GM23338 (cell line): ENCODE measurements at regions not wholly inside any gene's neighbourhood (a gene's known extent, or its start where the extent isn't known, plus 50 kb on each side); places are given as distances from the start of the nearest gene placed in this dataset.

Source experiments
- ATAC-seq: fragments of 200-7000 bp; cut with Tn5 transposase; 3 replicates; pipeline ENCODE4 v1.9.1; 2020
- DNase-seq: peaks from one replicate; pipeline ENCODE4 v3.0.0-alpha.2; 2015; ENCODE audit warnings: low spot score
- H2AFZ ChIP-seq: fragments of 200-600 bp; sonication (generic); 2 replicates; pipeline ENCODE4 v1.8.0; 2016; ENCODE audit warnings: antibody characterized with exemption, mild to moderate bottlenecking, moderate library complexity
- H3F3A ChIP-seq: fragments of 200-600 bp; sonication (generic); replicated peaks from 2 replicates; pipeline ENCODE4 v1.8.0; 2017; ENCODE audit warnings: antibody characterized with exemption, mixed run types, low read depth
- H3K27ac ChIP-seq: fragments of 200-600 bp; sonication (generic); 2 replicates; pipeline ENCODE4 v1.6.1; 2016; ENCODE audit warnings: low read depth
- H3K27me3 ChIP-seq: fragments of 200-600 bp; sonication (generic); 2 replicates; pipeline ENCODE4 v1.8.0; 2016; ENCODE audit warnings: mild to moderate bottlenecking, mixed run types, moderate library complexity; ENCODE audit not compliant: insufficient read depth
- H3K36me3 ChIP-seq: fragments of 200-600 bp; sonication (generic); 2 replicates; pipeline ENCODE4 v1.8.0; 2016; ENCODE audit warnings: mild to moderate bottlenecking; ENCODE audit not compliant: insufficient read depth
- H3K4me1 ChIP-seq: fragments of 200-600 bp; sonication (generic); 2 replicates; pipeline ENCODE4 v1.8.0; 2016; ENCODE audit warnings: mild to moderate bottlenecking, moderate library complexity; ENCODE audit not compliant: insufficient read depth
- H3K4me2 ChIP-seq: fragments of 200-600 bp; sonication (generic); 2 replicates; pipeline ENCODE4 v1.7.1; 2017; ENCODE audit warnings: mixed run types
- H3K4me3 ChIP-seq: fragments of 200-600 bp; sonication (generic); 2 replicates; pipeline ENCODE4 v1.6.1; 2016; ENCODE audit warnings: mixed run types
- H3K79me2 ChIP-seq: fragments of 200-600 bp; sonication (generic); replicated peaks from 2 replicates; pipeline ENCODE4 v1.8.0; 2017; ENCODE audit warnings: mild to moderate bottlenecking; ENCODE audit not compliant: insufficient read depth
- H3K9me2 ChIP-seq: fragments of 200-600 bp; sonication (generic); 2 replicates; pipeline ENCODE4 v1.8.0; 2017; ENCODE audit not compliant: insufficient read depth
- H4K20me1 ChIP-seq: fragments of 200-600 bp; sonication (generic); replicated peaks from 2 replicates; pipeline ENCODE4 v1.8.0; 2017; ENCODE audit warnings: mild to moderate bottlenecking; ENCODE audit not compliant: insufficient read depth
- H3K27ac Mint-ChIP-seq: 2 replicates; pipeline ENCODE4 v1.8.0; 2020; ENCODE audit warnings: inconsistent platforms, mild to moderate bottlenecking, moderate library complexity, mixed read lengths
- H3K27me3 Mint-ChIP-seq: 3 replicates; pipeline ENCODE4 v1.8.0; 2022; ENCODE audit warnings: low read depth, mild to moderate bottlenecking, moderate library complexity, mixed read lengths, inconsistent platforms; ENCODE audit not compliant: insufficient read depth, poor library complexity
- H3K36me3 Mint-ChIP-seq: 3 replicates; pipeline ENCODE4 v1.8.0; 2021; ENCODE audit warnings: low read depth, mild to moderate bottlenecking, inconsistent platforms, moderate library complexity, mixed read lengths
- H3K4me1 Mint-ChIP-seq: 3 replicates; pipeline ENCODE4 v1.8.0; 2020; ENCODE audit warnings: mild to moderate bottlenecking, inconsistent platforms, mixed read lengths
- H3K4me3 Mint-ChIP-seq: 3 replicates; pipeline ENCODE4 v1.8.0; 2021; ENCODE audit warnings: moderate library complexity, mild to moderate bottlenecking, inconsistent platforms, mixed read lengths
- H3K9me3 Mint-ChIP-seq: 3 replicates; pipeline ENCODE4 v1.8.0; 2020; ENCODE audit warnings: moderate library complexity, mild to moderate bottlenecking, inconsistent platforms, mixed read lengths
- CREB1 ChIP-seq: fragments of 250-450 bp; sonication (Bioruptor Pico); IDR thresholded peaks from 2 replicates; pipeline ENCODE4 v1.5.0; 2020; ENCODE audit warnings: low read depth, mild to moderate bottlenecking, moderate library complexity
- EZH2 ChIP-seq: fragments of 200-600 bp; sonication (generic); IDR thresholded peaks from one replicate; pipeline ENCODE4 v1.8.0; 2017; ENCODE audit warnings: antibody characterized with exemption, mild to moderate bottlenecking, low read depth; ENCODE audit not compliant: unreplicated experiment
- EZH2phosphoT487 ChIP-seq: fragments of 200-600 bp; sonication (generic); IDR thresholded peaks from one replicate; pipeline ENCODE4 v1.8.1; 2018; ENCODE audit warnings: antibody characterized with exemption; ENCODE audit not compliant: unreplicated experiment
- JUNB ChIP-seq: IDR thresholded peaks from one replicate; pipeline ENCODE4 v1.6.1; 2016; ENCODE audit warnings: antibody characterized with exemption; ENCODE audit not compliant: unreplicated experiment
- NANOG ChIP-seq: IDR thresholded peaks from 2 replicates; pipeline ENCODE4 v1.6.1; 2016; ENCODE audit warnings: antibody characterized with exemption, borderline replicate concordance
- POLR2AphosphoS5 ChIP-seq: IDR thresholded peaks from 2 replicates; pipeline ENCODE4 v1.6.1; 2016; ENCODE audit warnings: antibody characterized with exemption, low read depth
- STAT1 ChIP-seq: IDR thresholded peaks from one replicate; pipeline ENCODE4 v1.6.1; 2016; ENCODE audit warnings: antibody characterized with exemption; ENCODE audit not compliant: unreplicated experiment
- ZNF114 ChIP-seq: fragments of 250-450 bp; sonication (Bioruptor Pico); IDR thresholded peaks from 2 replicates; pipeline ENCODE4 v1.5.0; 2020; ENCODE audit warnings: mild to moderate bottlenecking, moderate library complexity
- ZNF331 ChIP-seq: fragments of 250-450 bp; sonication (Bioruptor Pico); IDR thresholded peaks from 2 replicates; pipeline ENCODE4 v1.5.0; 2020; ENCODE audit warnings: low read depth, mild to moderate bottlenecking, moderate library complexity
- TF ChIP-seq, protein P1 (sequence below): IDR thresholded peaks from 2 replicates; pipeline ENCODE4 v1.6.1; 2016; ENCODE audit warnings: antibody characterized with exemption
- TF ChIP-seq, protein P2 (sequence below): fragments of 250-450 bp; sonication (Bioruptor Pico); IDR thresholded peaks from 2 replicates; pipeline ENCODE4 v1.5.0; 2020; ENCODE audit warnings: mild to moderate bottlenecking, moderate library complexity
- TF ChIP-seq, protein P3 (sequence below): IDR thresholded peaks from one replicate; pipeline ENCODE4 v1.6.1; 2018; ENCODE audit warnings: antibody characterized with exemption; ENCODE audit not compliant: unreplicated experiment
- TF ChIP-seq, protein P4 (sequence below), 2 experiments: fragments of 200-600 bp in 1 of 2; sonication (generic) in 1 of 2; conservative IDR thresholded peaks; 2 replicates each; pipeline versions ENCODE4 v1.5.1 to v1.6.1; 2016 to 2017; ENCODE audit warnings: antibody characterized with exemption in 2 of 2, low read depth in 2 of 2, mild to moderate bottlenecking in 2 of 2, moderate library complexity in 1 of 2

DNA sequence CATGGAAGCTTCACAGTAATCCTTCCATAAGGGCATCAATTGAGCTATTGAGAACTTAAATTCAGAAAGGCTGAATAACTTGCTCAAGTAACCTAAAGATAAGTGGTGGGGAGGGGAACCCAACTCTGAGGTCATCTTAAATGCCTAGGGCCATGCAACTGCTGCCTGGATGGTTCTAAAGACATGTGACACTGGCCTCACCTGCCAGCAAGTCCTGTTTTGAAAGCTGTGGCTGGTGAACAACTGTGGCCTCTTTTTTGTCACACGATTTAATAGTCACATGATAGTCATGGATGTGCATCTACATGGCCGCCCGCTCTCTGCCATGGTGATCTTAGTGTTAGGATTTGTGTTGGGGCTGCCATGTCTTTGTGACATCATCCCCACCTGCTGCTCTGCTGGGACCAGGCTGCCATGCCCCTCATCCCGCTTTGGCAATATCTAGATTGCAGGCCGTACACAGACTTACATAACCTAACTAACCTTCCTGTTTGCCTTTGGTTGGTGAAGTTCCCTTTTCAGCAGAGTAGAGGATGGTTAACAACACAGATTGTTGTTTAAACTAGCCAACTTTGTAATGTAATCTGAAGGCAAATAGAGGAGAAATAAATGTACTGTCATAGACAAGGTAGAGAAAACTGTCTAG, 177.9 kb upstream of the SH3BP4 start:
- H3K4me3 Mint-ChIP-seq: no peak overlapping the region
- Histone ChIP-seq H3K9me2 (peaks cover 11% of the 10 kb centered on the region; the same call in 1 of the 2 replicates), H3K4me3 (no peak overlapping the region), H3K36me3 (no peaks in the 10 kb centered on the region; the same call in 1 of the 2 replicates), H3K79me2 (no peaks in the 10 kb centered on the region), H3K4me1 (no peaks in the 10 kb centered on the region), H4K20me1 (no peaks in the 10 kb centered on the region), H2AFZ (no peak overlapping the region), H3F3A (no peaks in the 10 kb centered on the region), H3K4me2 (no peak overlapping the region), H3K27me3 (no peaks in the 10 kb centered on the region), H3K27ac (no peak overlapping the region)
- DNase-seq (no peak), ATAC-seq (no peak)
- H3K36me3 Mint-ChIP-seq: peaks cover 5% of the 10 kb centered on the region; the same call in 2 of the 3 replicates
- TF ChIP-seq, protein P1, sequence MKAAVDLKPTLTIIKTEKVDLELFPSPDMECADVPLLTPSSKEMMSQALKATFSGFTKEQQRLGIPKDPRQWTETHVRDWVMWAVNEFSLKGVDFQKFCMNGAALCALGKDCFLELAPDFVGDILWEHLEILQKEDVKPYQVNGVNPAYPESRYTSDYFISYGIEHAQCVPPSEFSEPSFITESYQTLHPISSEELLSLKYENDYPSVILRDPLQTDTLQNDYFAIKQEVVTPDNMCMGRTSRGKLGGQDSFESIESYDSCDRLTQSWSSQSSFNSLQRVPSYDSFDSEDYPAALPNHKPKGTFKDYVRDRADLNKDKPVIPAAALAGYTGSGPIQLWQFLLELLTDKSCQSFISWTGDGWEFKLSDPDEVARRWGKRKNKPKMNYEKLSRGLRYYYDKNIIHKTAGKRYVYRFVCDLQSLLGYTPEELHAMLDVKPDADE: no peak
- no peak for TF ChIP-seq ZNF331 (CRISPR knock-in tag)
- TF ChIP-seq CREB1 (CRISPR knock-in tag): no peak
- TF ChIP-seq, protein P2, sequence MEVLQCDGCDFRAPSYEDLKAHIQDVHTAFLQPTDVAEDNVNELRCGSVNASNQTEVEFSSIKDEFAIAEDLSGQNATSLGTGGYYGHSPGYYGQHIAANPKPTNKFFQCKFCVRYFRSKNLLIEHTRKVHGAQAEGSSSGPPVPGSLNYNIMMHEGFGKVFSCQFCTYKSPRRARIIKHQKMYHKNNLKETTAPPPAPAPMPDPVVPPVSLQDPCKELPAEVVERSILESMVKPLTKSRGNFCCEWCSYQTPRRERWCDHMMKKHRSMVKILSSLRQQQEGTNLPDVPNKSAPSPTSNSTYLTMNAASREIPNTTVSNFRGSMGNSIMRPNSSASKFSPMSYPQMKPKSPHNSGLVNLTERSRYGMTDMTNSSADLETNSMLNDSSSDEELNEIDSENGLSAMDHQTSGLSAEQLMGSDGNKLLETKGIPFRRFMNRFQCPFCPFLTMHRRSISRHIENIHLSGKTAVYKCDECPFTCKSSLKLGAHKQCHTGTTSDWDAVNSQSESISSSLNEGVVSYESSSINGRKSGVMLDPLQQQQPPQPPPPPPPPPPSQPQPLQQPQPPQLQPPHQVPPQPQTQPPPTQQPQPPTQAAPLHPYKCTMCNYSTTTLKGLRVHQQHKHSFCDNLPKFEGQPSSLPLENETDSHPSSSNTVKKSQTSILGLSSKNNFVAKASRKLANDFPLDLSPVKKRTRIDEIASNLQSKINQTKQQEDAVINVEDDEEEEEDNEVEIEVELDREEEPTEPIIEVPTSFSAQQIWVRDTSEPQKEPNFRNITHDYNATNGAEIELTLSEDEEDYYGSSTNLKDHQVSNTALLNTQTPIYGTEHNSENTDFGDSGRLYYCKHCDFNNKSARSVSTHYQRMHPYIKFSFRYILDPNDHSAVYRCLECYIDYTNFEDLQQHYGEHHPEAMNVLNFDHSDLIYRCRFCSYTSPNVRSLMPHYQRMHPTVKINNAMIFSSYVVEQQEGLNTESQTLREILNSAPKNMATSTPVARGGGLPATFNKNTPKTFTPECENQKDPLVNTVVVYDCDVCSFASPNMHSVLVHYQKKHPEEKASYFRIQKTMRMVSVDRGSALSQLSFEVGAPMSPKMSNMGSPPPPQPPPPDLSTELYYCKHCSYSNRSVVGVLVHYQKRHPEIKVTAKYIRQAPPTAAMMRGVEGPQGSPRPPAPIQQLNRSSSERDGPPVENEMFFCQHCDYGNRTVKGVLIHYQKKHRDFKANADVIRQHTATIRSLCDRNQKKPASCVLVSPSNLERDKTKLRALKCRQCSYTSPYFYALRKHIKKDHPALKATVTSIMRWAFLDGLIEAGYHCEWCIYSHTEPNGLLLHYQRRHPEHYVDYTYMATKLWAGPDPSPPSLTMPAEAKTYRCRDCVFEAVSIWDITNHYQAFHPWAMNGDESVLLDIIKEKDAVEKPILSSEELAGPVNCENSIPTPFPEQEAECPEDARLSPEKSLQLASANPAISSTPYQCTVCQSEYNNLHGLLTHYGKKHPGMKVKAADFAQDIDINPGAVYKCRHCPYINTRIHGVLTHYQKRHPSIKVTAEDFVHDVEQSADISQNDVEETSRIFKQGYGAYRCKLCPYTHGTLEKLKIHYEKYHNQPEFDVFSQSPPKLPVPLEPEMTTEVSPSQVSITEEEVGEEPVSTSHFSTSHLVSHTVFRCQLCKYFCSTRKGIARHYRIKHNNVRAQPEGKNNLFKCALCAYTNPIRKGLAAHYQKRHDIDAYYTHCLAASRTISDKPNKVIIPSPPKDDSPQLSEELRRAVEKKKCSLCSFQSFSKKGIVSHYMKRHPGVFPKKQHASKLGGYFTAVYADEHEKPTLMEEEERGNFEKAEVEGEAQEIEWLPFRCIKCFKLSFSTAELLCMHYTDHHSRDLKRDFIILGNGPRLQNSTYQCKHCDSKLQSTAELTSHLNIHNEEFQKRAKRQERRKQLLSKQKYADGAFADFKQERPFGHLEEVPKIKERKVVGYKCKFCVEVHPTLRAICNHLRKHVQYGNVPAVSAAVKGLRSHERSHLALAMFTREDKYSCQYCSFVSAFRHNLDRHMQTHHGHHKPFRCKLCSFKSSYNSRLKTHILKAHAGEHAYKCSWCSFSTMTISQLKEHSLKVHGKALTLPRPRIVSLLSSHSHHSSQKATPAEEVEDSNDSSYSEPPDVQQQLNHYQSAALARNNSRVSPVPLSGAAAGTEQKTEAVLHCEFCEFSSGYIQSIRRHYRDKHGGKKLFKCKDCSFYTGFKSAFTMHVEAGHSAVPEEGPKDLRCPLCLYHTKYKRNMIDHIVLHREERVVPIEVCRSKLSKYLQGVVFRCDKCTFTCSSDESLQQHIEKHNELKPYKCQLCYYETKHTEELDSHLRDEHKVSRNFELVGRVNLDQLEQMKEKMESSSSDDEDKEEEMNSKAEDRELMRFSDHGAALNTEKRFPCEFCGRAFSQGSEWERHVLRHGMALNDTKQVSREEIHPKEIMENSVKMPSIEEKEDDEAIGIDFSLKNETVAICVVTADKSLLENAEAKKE: no peak
- no peak for TF ChIP-seq EZH2phosphoT487
- TF ChIP-seq EZH2: no peak
- no peak for TF ChIP-seq JUNB
- TF ChIP-seq, protein P3, sequence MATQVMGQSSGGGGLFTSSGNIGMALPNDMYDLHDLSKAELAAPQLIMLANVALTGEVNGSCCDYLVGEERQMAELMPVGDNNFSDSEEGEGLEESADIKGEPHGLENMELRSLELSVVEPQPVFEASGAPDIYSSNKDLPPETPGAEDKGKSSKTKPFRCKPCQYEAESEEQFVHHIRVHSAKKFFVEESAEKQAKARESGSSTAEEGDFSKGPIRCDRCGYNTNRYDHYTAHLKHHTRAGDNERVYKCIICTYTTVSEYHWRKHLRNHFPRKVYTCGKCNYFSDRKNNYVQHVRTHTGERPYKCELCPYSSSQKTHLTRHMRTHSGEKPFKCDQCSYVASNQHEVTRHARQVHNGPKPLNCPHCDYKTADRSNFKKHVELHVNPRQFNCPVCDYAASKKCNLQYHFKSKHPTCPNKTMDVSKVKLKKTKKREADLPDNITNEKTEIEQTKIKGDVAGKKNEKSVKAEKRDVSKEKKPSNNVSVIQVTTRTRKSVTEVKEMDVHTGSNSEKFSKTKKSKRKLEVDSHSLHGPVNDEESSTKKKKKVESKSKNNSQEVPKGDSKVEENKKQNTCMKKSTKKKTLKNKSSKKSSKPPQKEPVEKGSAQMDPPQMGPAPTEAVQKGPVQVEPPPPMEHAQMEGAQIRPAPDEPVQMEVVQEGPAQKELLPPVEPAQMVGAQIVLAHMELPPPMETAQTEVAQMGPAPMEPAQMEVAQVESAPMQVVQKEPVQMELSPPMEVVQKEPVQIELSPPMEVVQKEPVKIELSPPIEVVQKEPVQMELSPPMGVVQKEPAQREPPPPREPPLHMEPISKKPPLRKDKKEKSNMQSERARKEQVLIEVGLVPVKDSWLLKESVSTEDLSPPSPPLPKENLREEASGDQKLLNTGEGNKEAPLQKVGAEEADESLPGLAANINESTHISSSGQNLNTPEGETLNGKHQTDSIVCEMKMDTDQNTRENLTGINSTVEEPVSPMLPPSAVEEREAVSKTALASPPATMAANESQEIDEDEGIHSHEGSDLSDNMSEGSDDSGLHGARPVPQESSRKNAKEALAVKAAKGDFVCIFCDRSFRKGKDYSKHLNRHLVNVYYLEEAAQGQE: no peak
- TF ChIP-seq POLR2AphosphoS5: no peak
- TF ChIP-seq NANOG: no peak
- TF ChIP-seq ZNF114 (CRISPR knock-in tag): no peak
- no peak for TF ChIP-seq STAT1
- TF ChIP-seq, protein P4, sequence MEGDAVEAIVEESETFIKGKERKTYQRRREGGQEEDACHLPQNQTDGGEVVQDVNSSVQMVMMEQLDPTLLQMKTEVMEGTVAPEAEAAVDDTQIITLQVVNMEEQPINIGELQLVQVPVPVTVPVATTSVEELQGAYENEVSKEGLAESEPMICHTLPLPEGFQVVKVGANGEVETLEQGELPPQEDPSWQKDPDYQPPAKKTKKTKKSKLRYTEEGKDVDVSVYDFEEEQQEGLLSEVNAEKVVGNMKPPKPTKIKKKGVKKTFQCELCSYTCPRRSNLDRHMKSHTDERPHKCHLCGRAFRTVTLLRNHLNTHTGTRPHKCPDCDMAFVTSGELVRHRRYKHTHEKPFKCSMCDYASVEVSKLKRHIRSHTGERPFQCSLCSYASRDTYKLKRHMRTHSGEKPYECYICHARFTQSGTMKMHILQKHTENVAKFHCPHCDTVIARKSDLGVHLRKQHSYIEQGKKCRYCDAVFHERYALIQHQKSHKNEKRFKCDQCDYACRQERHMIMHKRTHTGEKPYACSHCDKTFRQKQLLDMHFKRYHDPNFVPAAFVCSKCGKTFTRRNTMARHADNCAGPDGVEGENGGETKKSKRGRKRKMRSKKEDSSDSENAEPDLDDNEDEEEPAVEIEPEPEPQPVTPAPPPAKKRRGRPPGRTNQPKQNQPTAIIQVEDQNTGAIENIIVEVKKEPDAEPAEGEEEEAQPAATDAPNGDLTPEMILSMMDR (conservative IDR thresholded peaks at IDR 0.05; ENCODE audit: low read depth in 2 of 2): no peak
- H3K27ac Mint-ChIP-seq: no peak overlapping the region
- H3K4me1 Mint-ChIP-seq: peaks cover 18% of the 10 kb centered on the region
- peaks cover 6% of the 10 kb centered on the region for H3K9me3 Mint-ChIP-seq
- peaks cover 3% of the 10 kb centered on the region for H3K27me3 Mint-ChIP-seq
